AG08396 (cell line): ENCODE measurements at regions not wholly inside any gene's neighbourhood (a gene's known extent, or its start where the extent isn't known, plus 50 kb on each side); places are given as distances from the start of the nearest gene placed in this dataset.
"Not testable (repeated sequence)": the region's sequence is repeated elsewhere in the genome, so short reads cannot be mapped to it uniquely, and the experiment has no call there.

ENCODE experiments used
- DNase-seq: peaks from one replicate; pipeline ENCODE4 v3.0.0; 2012; ENCODE audit warnings: low spot score, mixed read lengths

GRCh38 chr12:72865921-72866320 lies 593.8 kb downstream of the TRHDE start:
- no peak for DNase-seq

GRCh38 chr12:72869024-72869423 lies 596.9 kb downstream of the TRHDE start:
- no peak for DNase-seq

GRCh38 chr12:72872238-72872887 lies 600.2 kb downstream of the TRHDE start:
- DNase-seq, result no peak

- DNase-seq, result no peak
Measured at GRCh38 chr12:72872996-72873395, 600.8 kb downstream of the TRHDE start.

- DNase-seq, result no peak
Measured at GRCh38 chr12:72876092-72876491, 603.9 kb downstream of the TRHDE start.

- DNase-seq, result no peak
Measured at GRCh38 chr12:72888693-72889092, 616.5 kb downstream of the TRHDE start.

- DNase-seq, result no peak
Measured at GRCh38 chr12:72889791-72890190, 617.6 kb downstream of the TRHDE start.

GRCh38 chr12:72901685-72902084 lies 629.5 kb downstream of the TRHDE start:
- DNase-seq, result no peak

- no peak for DNase-seq
Measured at GRCh38 chr12:72925716-72926115, 653.5 kb downstream of the TRHDE start.

- not testable (repeated sequence) for DNase-seq
Measured at GRCh38 chr12:72931838-72932237, 659.7 kb downstream of the TRHDE start.

- DNase-seq, result no peak
Measured at GRCh38 chr12:72937486-72937885, 665.3 kb downstream of the TRHDE start.

- DNase-seq, result no peak
Measured at GRCh38 chr12:72957454-72957853, 685.3 kb downstream of the TRHDE start.

- DNase-seq, result no peak
Measured at GRCh38 chr12:72966684-72967083, 694.5 kb downstream of the TRHDE start.

- DNase-seq, result no peak
Measured at GRCh38 chr12:72974954-72975555, 702.9 kb downstream of the TRHDE start.

- DNase-seq, result no peak
Measured at GRCh38 chr12:72978999-72979398, 706.8 kb downstream of the TRHDE start.

GRCh38 chr12:72982356-72982755 lies 710.2 kb downstream of the TRHDE start:
- DNase-seq, result no peak

GRCh38 chr12:72986963-72987362 lies 714.8 kb downstream of the TRHDE start:
- DNase-seq, result no peak

GRCh38 chr12:72989458-72989947 lies 717.3 kb downstream of the TRHDE start:
- DNase-seq, result no peak

GRCh38 chr12:72995029-72995428 lies 722.9 kb downstream of the TRHDE start:
- not testable (repeated sequence) for DNase-seq

- DNase-seq, result no peak
Measured at GRCh38 chr12:72995616-72996015, 723.4 kb downstream of the TRHDE start.

GRCh38 chr12:73001806-73002205 lies 729.6 kb downstream of the TRHDE start:
- DNase-seq, result not testable (repeated sequence)

GRCh38 chr12:73002504-73002903 lies 730.3 kb downstream of the TRHDE start:
- not testable (repeated sequence) for DNase-seq

GRCh38 chr12:73009138-73009834 lies 737.1 kb downstream of the TRHDE start:
- not testable (repeated sequence) for DNase-seq
